Right ventricle myocardium inferior (tissue), 1 donor: ENCODE measurements at regions not wholly inside any gene's neighbourhood (a gene's known extent, or its start where the extent isn't known, plus 50 kb on each side); places are given as distances from the start of the nearest gene placed in this dataset.

Source experiments
- ATAC-seq: fragments of 200-7000 bp; cut with Tn5 transposase; one replicate; pipeline ENCODE4 v1.9.1; 2020; ENCODE audit warnings: mild to moderate bottlenecking, moderate library complexity
- DNase-seq: peaks from one replicate; pipeline ENCODE4 v3.0.0; 2021; ENCODE audit errors: missing footprints
- intact Hi-C: fragments of 100-400 bp; cut with DNase I; formaldehyde crosslinking; loops from one replicate; pipeline ENCODE4 v1.11.0; 2022
- donor health status: DM: no; HTN: yes; CAD: no; lungs with severe emphysema.

DNA sequence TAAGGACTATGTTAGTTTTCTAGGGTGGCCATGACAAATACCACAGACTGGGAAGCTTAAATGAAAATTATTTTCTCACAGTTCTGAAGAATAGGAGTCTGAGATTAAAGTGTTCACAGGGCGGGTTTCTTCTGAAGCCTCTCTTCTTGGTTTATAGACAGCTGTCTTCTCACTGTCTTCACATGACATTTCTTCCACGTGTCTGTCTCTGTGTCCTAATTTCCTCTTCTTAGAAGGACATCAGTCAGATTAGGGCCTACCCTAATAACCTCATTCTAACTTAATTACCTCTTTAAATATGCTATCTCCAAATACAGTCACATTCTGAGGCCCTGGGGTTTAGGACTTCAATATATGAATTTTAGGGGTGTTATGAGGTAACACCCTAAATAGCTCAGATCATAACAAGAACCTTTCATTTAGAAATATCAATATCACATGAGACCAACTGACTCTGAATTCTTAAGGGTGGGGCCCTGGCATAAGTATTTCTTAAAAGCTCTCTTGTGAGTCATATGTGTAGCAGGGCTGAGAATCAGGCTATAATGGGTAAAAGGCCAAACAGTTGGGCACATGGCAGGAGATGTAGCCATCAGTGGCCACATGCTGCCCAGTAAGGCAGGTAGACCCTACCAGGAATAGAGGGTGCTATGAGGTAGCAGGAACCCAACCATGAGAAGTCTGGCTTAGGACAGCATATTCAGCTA lies 62.0 kb upstream of the TENT5A start:
- intact Hi-C loops: no loop called here
- DNase-seq (no peak), ATAC-seq (no peak)

- intact Hi-C loops: no loop called here
- DNase-seq (no peak), ATAC-seq (no peak)
Measured at GRCh38 chr6:81813305-81813704, 60.8 kb upstream of the TENT5A start.

GRCh38 chr6:81812401-81812800 lies 59.9 kb upstream of the TENT5A start:
- intact Hi-C loops: no loop called here
- no peak for DNase-seq
- ATAC-seq: no peak

DNA sequence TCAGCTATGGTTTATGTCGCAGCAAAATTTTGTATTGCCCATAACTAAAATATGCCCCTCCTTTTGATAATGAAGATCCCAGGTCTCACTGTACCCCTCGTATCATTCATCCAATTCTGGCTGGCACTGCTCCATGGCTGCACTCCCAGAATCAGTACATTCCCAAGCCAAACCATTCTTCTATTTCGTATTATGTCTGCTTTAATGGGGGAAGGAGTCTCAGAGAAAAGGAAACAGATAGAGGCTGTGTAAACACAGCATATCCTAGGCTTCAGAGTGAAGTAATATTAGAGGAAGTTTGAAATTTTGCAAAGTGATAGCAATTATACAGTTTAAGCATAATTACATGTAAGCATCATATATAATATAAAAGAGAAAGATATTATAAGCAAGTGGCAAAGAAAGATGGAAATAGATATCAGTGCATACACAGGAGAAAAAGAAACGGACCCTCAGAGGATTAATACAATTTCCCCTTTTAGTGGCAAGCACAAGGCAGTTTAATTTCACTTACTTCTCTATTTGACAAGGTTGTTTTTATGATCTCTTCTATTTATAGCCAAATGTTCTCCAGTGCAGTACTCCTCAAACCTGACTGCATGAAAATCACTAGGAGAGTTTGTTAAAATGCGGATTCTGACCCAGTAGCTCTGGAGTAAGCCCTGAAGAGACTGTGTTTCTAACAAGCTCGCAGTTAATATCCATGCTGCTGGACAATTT lies 56.5 kb upstream of the TENT5A start:
- DNase-seq (peak; percentile 71), ATAC-seq (peak; percentile 66)
- intact Hi-C loops: no loop called here

GRCh38 chr6:81806793-81807565 lies 54.5 kb upstream of the TENT5A start:
- DNase-seq (no peak), ATAC-seq (no peak)
- intact Hi-C loops: no loop called here

DNA sequence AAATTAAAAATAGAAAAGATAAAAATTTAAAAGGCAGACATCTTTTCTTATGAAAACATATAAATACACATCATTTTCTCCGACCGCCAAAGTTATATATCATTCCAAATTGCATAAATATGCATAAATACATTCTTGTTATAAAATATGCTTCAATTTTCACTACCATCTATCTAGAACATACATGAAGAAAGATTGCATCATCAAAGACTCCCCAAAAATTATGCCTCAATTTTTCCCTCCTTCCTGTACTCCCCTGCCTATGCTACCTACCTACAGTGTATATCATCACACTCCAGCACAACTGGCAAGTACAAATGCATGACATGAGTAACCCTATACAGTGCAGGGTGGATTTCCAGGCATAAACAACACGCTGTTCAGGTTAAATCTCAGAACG lies 49.9 kb upstream of the TENT5A start:
- ATAC-seq (no peak), DNase-seq (no peak)
- intact Hi-C loops: no loop called here
